ENCODE measurements at regions not wholly inside any gene's neighbourhood (a gene's known extent, or its start where the extent isn't known, plus 50 kb on each side); places are given as distances from the start of the nearest gene placed in this dataset.
"Not testable (repeated sequence)": the region's sequence is repeated elsewhere in the genome, so short reads cannot be mapped to it uniquely, and the experiment has no call there.

DNA sequence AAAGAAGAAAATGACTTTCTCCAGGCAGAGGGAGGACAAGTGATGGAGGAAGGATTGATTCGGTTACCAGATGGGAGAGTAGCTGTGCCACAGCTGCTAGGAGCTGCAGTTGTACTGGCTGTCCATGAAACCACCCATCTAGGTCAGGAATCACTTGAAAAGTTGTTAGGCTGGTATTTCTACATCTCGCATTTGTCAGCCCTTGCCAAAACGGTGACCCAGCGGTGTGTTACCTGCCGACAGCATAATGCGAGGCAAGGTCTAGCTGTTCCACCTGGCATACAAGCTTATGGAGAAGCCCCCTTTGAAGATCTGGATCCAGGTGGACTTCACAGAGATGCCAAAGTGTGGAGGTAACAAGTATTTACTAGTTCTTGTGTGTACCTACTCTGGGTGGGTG is 238.7 kb downstream of the NAP1L3 start:
- TF ChIP-seq RCOR1 (IDR thresholded peaks at IDR 0.05; ENCODE audit: low read length); POLR2AphosphoS5 (IDR thresholded peaks at IDR 0.05; ENCODE audit: low read depth, low read length); JUND (IDR thresholded peaks at IDR 0.05); CHD2 (IDR thresholded peaks at IDR 0.05; ENCODE audit: low read length, partially characterized antibody); EZH2phosphoT487 (IDR thresholded peaks at IDR 0.05; ENCODE audit: borderline replicate concordance, low read depth); TAF1 (IDR thresholded peaks at IDR 0.05; ENCODE audit: borderline replicate concordance, low read depth, low read length); RFX5 (IDR thresholded peaks at IDR 0.05; ENCODE audit: low read length): not testable (repeated sequence)

All from SK-N-SH (cell line).